Memory B cell (primary cell): ENCODE measurements at regions not wholly inside any gene's neighbourhood (a gene's known extent, or its start where the extent isn't known, plus 50 kb on each side); places are given as distances from the start of the nearest gene placed in this dataset.

Experiments
- ATAC-seq: fragments of 150-1000 bp; cut with Tn5 transposase; 2 replicates; pipeline ENCODE4 v1.10.0; 2021; ENCODE audit warnings: low read depth, mild to moderate bottlenecking, moderate library complexity
- DNase-seq, 2 donors: peaks; one replicate each; pipeline ENCODE4 v3.0.0; 2022; ENCODE audit warnings: low spot score in 2 of 2
- H3K27ac Mint-ChIP-seq: one replicate; pipeline ENCODE4 v1.8.0; 2022; ENCODE audit warnings: mild to moderate bottlenecking, moderate library complexity, mixed read lengths
- H3K27me3 Mint-ChIP-seq: one replicate; pipeline ENCODE4 v1.8.0; 2022; ENCODE audit warnings: mixed read lengths
- H3K36me3 Mint-ChIP-seq: one replicate; pipeline ENCODE4 v1.8.0; 2022; ENCODE audit warnings: mild to moderate bottlenecking, mixed read lengths
- H3K4me1 Mint-ChIP-seq: one replicate; pipeline ENCODE4 v1.8.0; 2022; ENCODE audit warnings: mixed read lengths
- H3K4me3 Mint-ChIP-seq: one replicate; pipeline ENCODE4 v1.8.0; 2022; ENCODE audit warnings: mild to moderate bottlenecking, moderate library complexity, mixed read lengths
- H3K9me3 Mint-ChIP-seq: one replicate; pipeline ENCODE4 v1.8.0; 2022; ENCODE audit warnings: mixed read lengths

- no peak for DNase-seq
- Mint-ChIP-seq H3K4me3 (no peak overlapping the region), H3K27ac (peak overlapping the region; percentile 93), H3K9me3 (no peaks in the 10 kb centered on the region), H3K4me1 (peaks cover 50% of the 10 kb centered on the region), H3K36me3 (peaks cover 1% of the 10 kb centered on the region), H3K27me3 (no peaks in the 10 kb centered on the region)
- ATAC-seq, result no peak
Observed at GRCh38 chr10:7473474-7473873, 62.6 kb upstream of the SFMBT2 start.

- H3K4me3 Mint-ChIP-seq, result peak overlapping the region; percentile 71
- DNase-seq (peak; percentile 45 to 83), ATAC-seq (peak; percentile 92)
- H3K4me1 Mint-ChIP-seq, result peaks cover 42% of the 10 kb centered on the region
- H3K27ac Mint-ChIP-seq, result peak overlapping the region; percentile 93
- H3K27me3 Mint-ChIP-seq, result no peaks in the 10 kb centered on the region
- H3K36me3 Mint-ChIP-seq, result no peaks in the 10 kb centered on the region
- no peaks in the 10 kb centered on the region for H3K9me3 Mint-ChIP-seq
Observed at GRCh38 chr10:7471720-7472367, 61.0 kb upstream of the SFMBT2 start.

- no peaks in the 10 kb centered on the region for H3K9me3 Mint-ChIP-seq
- no peaks in the 10 kb centered on the region for H3K27me3 Mint-ChIP-seq
- peaks cover 37% of the 10 kb centered on the region for H3K4me1 Mint-ChIP-seq
- no peak for ATAC-seq
- H3K4me3 Mint-ChIP-seq, result no peak overlapping the region
- no peaks in the 10 kb centered on the region for H3K36me3 Mint-ChIP-seq
- no peak overlapping the region for H3K27ac Mint-ChIP-seq
- no peak for DNase-seq
Observed at GRCh38 chr10:7470371-7470770, 59.5 kb upstream of the SFMBT2 start.

GRCh38 chr10:7467031-7467667 lies 56.3 kb upstream of the SFMBT2 start:
- Mint-ChIP-seq H3K27ac (no peak overlapping the region), H3K9me3 (no peaks in the 10 kb centered on the region), H3K4me1 (peaks cover 26% of the 10 kb centered on the region), H3K27me3 (no peaks in the 10 kb centered on the region), H3K36me3 (no peaks in the 10 kb centered on the region), H3K4me3 (no peak overlapping the region)
- ATAC-seq (no peak), DNase-seq (no peak)

- ATAC-seq, result no peak
- H3K9me3 Mint-ChIP-seq, result no peaks in the 10 kb centered on the region
- peaks cover 7% of the 10 kb centered on the region for H3K4me1 Mint-ChIP-seq
- no peaks in the 10 kb centered on the region for H3K27me3 Mint-ChIP-seq
- H3K4me3 Mint-ChIP-seq, result no peak overlapping the region
- H3K27ac Mint-ChIP-seq, result no peak overlapping the region
- no peaks in the 10 kb centered on the region for H3K36me3 Mint-ChIP-seq
- DNase-seq, result no peak
Observed at GRCh38 chr10:7464691-7465090, 53.9 kb upstream of the SFMBT2 start.
